ENCODE measurements at regions not wholly inside any gene's neighbourhood (a gene's known extent, or its start where the extent isn't known, plus 50 kb on each side); places are given as distances from the start of the nearest gene placed in this dataset.
A peak's percentile ranks its signal among the peaks of the same experiment; 100 is the strongest.

GRCh38 chr7:115097175-115097671 is 175.3 kb downstream of the MDFIC start:
- 21% methylated on average over 2 of the region's 3 CpGs for WGBS
- no peak overlapping the region for H2AFZ ChIP-seq (ENCODE audit: low read depth, low read length)
- H2AK5ac ChIP-seq (ENCODE audit: low read length, severe bottlenecking): no peak overlapping the region

GRCh38 chr7:115096262-115096661 is 174.4 kb downstream of the MDFIC start:
- no peak overlapping the region for H2BK15ac ChIP-seq (ENCODE audit: low read depth, poor library complexity, severe bottlenecking)
- no peaks in the 10 kb centered on the region for H3K36me3 ChIP-seq (ENCODE audit: control insufficient read depth in 1 of 2, insufficient read depth in 2 of 2, low read depth in 1 of 2, low read length in 2 of 2)
- DNase-seq: no peak
- H3K4me2 ChIP-seq (ENCODE audit: low read length, poor library complexity, severe bottlenecking): no peak overlapping the region
- H2AFZ ChIP-seq (ENCODE audit: low read depth, low read length): no peak overlapping the region
- 100% methylated on average over 1 of the region's 1 CpG for WGBS
- H4K91ac ChIP-seq (ENCODE audit: low read length): no peak overlapping the region
- H2BK5ac ChIP-seq (ENCODE audit: low read depth, low read length, poor library complexity, severe bottlenecking): no peak overlapping the region
- H2BK120ac ChIP-seq (ENCODE audit: low read depth, low read length): no peak overlapping the region
- no peak overlapping the region for H2AK5ac ChIP-seq (ENCODE audit: low read length, severe bottlenecking)
- no peaks in the 10 kb centered on the region for H3K9me3 ChIP-seq (ENCODE audit: control insufficient read depth, low read length)
- peaks cover 3% of the 10 kb centered on the region for H3K4me1 ChIP-seq (ENCODE audit: control insufficient read depth, insufficient read depth, low read depth, low read length)
- no peak overlapping the region for H3K27ac ChIP-seq (ENCODE audit: low read length, poor library complexity, severe bottlenecking)
- H3K79me1 ChIP-seq (replicated peaks; ENCODE audit: low read length, poor library complexity, severe bottlenecking): no peaks in the 10 kb centered on the region
- H3K4me3 ChIP-seq (ENCODE audit: insufficient read depth in 1 of 2, low read depth in 1 of 2, low read length in 2 of 2): no peak overlapping the region
- H4K8ac ChIP-seq (ENCODE audit: low read length): no peak overlapping the region
- H3K9ac ChIP-seq (ENCODE audit: low read length): no peak overlapping the region
- no peak overlapping the region for H3K18ac ChIP-seq (ENCODE audit: low read depth in 1 of 2, low read length in 2 of 2)
- H3K4ac ChIP-seq (ENCODE audit: low read depth in 1 of 2, low read length in 2 of 2): no peak overlapping the region
- no peak overlapping the region for H2BK12ac ChIP-seq (ENCODE audit: low read length in 2 of 2)
- no peak overlapping the region for H3K14ac ChIP-seq (ENCODE audit: low read length in 2 of 2)
- no peak overlapping the region for H3K23ac ChIP-seq (ENCODE audit: low read length in 2 of 2)
- no peaks in the 10 kb centered on the region for H3K27me3 ChIP-seq (ENCODE audit: control insufficient read depth in 1 of 2, insufficient read depth in 1 of 2, low read length in 2 of 2)

More at GRCh38 chr7:115097175-115097671, 175.3 kb downstream of the MDFIC start:
- no peak overlapping the region for H4K91ac ChIP-seq (ENCODE audit: low read length)
- no peak overlapping the region for H3K4me2 ChIP-seq (ENCODE audit: low read length, poor library complexity, severe bottlenecking)
- peak overlapping the region; percentile 39 for H3K27ac ChIP-seq (ENCODE audit: low read length, poor library complexity, severe bottlenecking)
- H3K18ac ChIP-seq (ENCODE audit: low read depth in 1 of 2, low read length in 2 of 2): peak overlapping the region in 1 of 2 experiments; percentile 53
- H3K4me3 ChIP-seq (ENCODE audit: insufficient read depth in 1 of 2, low read depth in 1 of 2, low read length in 2 of 2): no peak overlapping the region
- H2BK15ac ChIP-seq (ENCODE audit: low read depth, poor library complexity, severe bottlenecking): no peak overlapping the region
- no peak overlapping the region for H2BK12ac ChIP-seq (ENCODE audit: low read length in 2 of 2)
- H3K14ac ChIP-seq (ENCODE audit: low read length in 2 of 2): no peak overlapping the region
- no peak overlapping the region for H2BK5ac ChIP-seq (ENCODE audit: low read depth, low read length, poor library complexity, severe bottlenecking)
- no peaks in the 10 kb centered on the region for H3K27me3 ChIP-seq (ENCODE audit: control insufficient read depth in 1 of 2, insufficient read depth in 1 of 2, low read length in 2 of 2)
- H3K36me3 ChIP-seq (ENCODE audit: control insufficient read depth in 1 of 2, insufficient read depth in 2 of 2, low read depth in 1 of 2, low read length in 2 of 2): no peaks in the 10 kb centered on the region
- peak; percentile 73 for DNase-seq
- H3K79me1 ChIP-seq (replicated peaks; ENCODE audit: low read length, poor library complexity, severe bottlenecking): no peaks in the 10 kb centered on the region
- no peaks in the 10 kb centered on the region for H3K9me3 ChIP-seq (ENCODE audit: control insufficient read depth, low read length)
- H3K4ac ChIP-seq (ENCODE audit: low read depth in 1 of 2, low read length in 2 of 2): no peak overlapping the region
- H3K23ac ChIP-seq (ENCODE audit: low read length in 2 of 2): no peak overlapping the region
- H3K4me1 ChIP-seq (ENCODE audit: control insufficient read depth, insufficient read depth, low read depth, low read length): peaks cover 3% of the 10 kb centered on the region
- H2BK120ac ChIP-seq (ENCODE audit: low read depth, low read length): no peak overlapping the region
- no peak overlapping the region for H4K8ac ChIP-seq (ENCODE audit: low read length)
- H3K9ac ChIP-seq (ENCODE audit: low read length): no peak overlapping the region

DNA sequence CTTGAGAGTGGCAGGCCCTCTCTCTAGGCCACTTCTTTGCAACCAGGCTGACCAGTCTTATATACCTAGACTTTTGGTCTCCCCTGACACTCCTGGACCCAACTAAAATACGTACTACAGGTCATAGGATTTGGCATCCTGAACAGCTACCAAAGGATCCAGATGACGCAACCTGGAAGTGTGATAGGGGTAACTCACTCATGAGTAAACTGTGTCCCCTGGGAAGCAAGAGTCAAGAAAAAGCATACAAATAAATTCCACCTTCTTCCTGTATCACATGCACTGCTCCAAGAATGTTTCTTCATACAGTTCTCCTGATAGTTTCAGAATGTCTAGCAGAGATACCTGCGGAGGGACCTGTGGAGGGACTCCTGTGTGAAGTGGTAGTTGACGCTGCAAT is 172.3 kb downstream of the MDFIC start:
- H2BK12ac ChIP-seq (ENCODE audit: low read length in 2 of 2): no peak overlapping the region
- no peak overlapping the region for H2BK15ac ChIP-seq (ENCODE audit: low read depth, poor library complexity, severe bottlenecking)
- no peak overlapping the region for H2AFZ ChIP-seq (ENCODE audit: low read depth, low read length)
- H3K4me3 ChIP-seq (ENCODE audit: insufficient read depth in 1 of 2, low read depth in 1 of 2, low read length in 2 of 2): no peak overlapping the region
- H3K79me1 ChIP-seq (replicated peaks; ENCODE audit: low read length, poor library complexity, severe bottlenecking): no peaks in the 10 kb centered on the region
- no peak overlapping the region for H4K8ac ChIP-seq (ENCODE audit: low read length)
- no peak overlapping the region for H3K4ac ChIP-seq (ENCODE audit: low read depth in 1 of 2, low read length in 2 of 2)
- no peak overlapping the region for H3K27ac ChIP-seq (ENCODE audit: low read length, poor library complexity, severe bottlenecking)
- no peak overlapping the region for H2BK120ac ChIP-seq (ENCODE audit: low read depth, low read length)
- H3K4me1 ChIP-seq (ENCODE audit: control insufficient read depth, insufficient read depth, low read depth, low read length): peaks cover 3% of the 10 kb centered on the region
- H3K36me3 ChIP-seq (ENCODE audit: control insufficient read depth in 1 of 2, insufficient read depth in 2 of 2, low read depth in 1 of 2, low read length in 2 of 2): no peaks in the 10 kb centered on the region
- no peak overlapping the region for H3K23ac ChIP-seq (ENCODE audit: low read length in 2 of 2)
- peak overlapping the region in 1 of 2 experiments; percentile 14 for H3K18ac ChIP-seq (ENCODE audit: low read depth in 1 of 2, low read length in 2 of 2)
- WGBS: 95% methylated on average over 4 of the region's 4 CpGs
- H2AK5ac ChIP-seq (ENCODE audit: low read length, severe bottlenecking): no peak overlapping the region
- peak overlapping the region; percentile 74 for H4K91ac ChIP-seq (ENCODE audit: low read length)
- no peak overlapping the region for H2BK5ac ChIP-seq (ENCODE audit: low read depth, low read length, poor library complexity, severe bottlenecking)
- no peaks in the 10 kb centered on the region for H3K27me3 ChIP-seq (ENCODE audit: control insufficient read depth in 1 of 2, insufficient read depth in 1 of 2, low read length in 2 of 2)
- H3K9ac ChIP-seq (ENCODE audit: low read length): no peak overlapping the region
- H3K4me2 ChIP-seq (ENCODE audit: low read length, poor library complexity, severe bottlenecking): no peak overlapping the region
- H3K9me3 ChIP-seq (ENCODE audit: control insufficient read depth, low read length): no peaks in the 10 kb centered on the region
- no peak for DNase-seq
- H3K14ac ChIP-seq (ENCODE audit: low read length in 2 of 2): no peak overlapping the region

GRCh38 chr7:115088893-115089292 is 167.0 kb downstream of the MDFIC start:
- Histone ChIP-seq H4K91ac (ENCODE audit: low read length) (no peak overlapping the region), H3K79me1 (replicated peaks; ENCODE audit: low read length, poor library complexity, severe bottlenecking) (no peaks in the 10 kb centered on the region), H2AK5ac (ENCODE audit: low read length, severe bottlenecking) (no peak overlapping the region), H3K14ac (ENCODE audit: low read length in 2 of 2) (no peak overlapping the region), H3K4me1 (ENCODE audit: control insufficient read depth, insufficient read depth, low read depth, low read length) (no peaks in the 10 kb centered on the region), H3K23ac (ENCODE audit: low read length in 2 of 2) (no peak overlapping the region), H2BK15ac (ENCODE audit: low read depth, poor library complexity, severe bottlenecking) (no peak overlapping the region), H3K27ac (ENCODE audit: low read length, poor library complexity, severe bottlenecking) (no peak overlapping the region), H2BK12ac (ENCODE audit: low read length in 2 of 2) (no peak overlapping the region), H3K9me3 (ENCODE audit: control insufficient read depth, low read length) (no peaks in the 10 kb centered on the region), H3K18ac (ENCODE audit: low read depth in 1 of 2, low read length in 2 of 2) (no peak overlapping the region), H4K8ac (ENCODE audit: low read length) (no peak overlapping the region), H3K4me3 (ENCODE audit: insufficient read depth in 1 of 2, low read depth in 1 of 2, low read length in 2 of 2) (no peak overlapping the region), H3K4ac (ENCODE audit: low read depth in 1 of 2, low read length in 2 of 2) (peak overlapping the region in 1 of 2 experiments; percentile 46), H3K4me2 (ENCODE audit: low read length, poor library complexity, severe bottlenecking) (no peak overlapping the region), H3K9ac (ENCODE audit: low read length) (no peak overlapping the region), H3K27me3 (ENCODE audit: control insufficient read depth in 1 of 2, insufficient read depth in 1 of 2, low read length in 2 of 2) (no peaks in the 10 kb centered on the region), H2BK120ac (ENCODE audit: low read depth, low read length) (no peak overlapping the region), H3K36me3 (ENCODE audit: control insufficient read depth in 1 of 2, insufficient read depth in 2 of 2, low read depth in 1 of 2, low read length in 2 of 2) (no peaks in the 10 kb centered on the region), H2BK5ac (ENCODE audit: low read depth, low read length, poor library complexity, severe bottlenecking) (no peak overlapping the region), H2AFZ (ENCODE audit: low read depth, low read length) (no peak overlapping the region)
- no peak for DNase-seq
- WGBS: 48% methylated on average over 1 of the region's 3 CpGs
